ENCODE measurements at regions not wholly inside any gene's neighbourhood (a gene's known extent, or its start where the extent isn't known, plus 50 kb on each side); places are given as distances from the start of the nearest gene placed in this dataset.

GRCh38 chr10:128604025-128604424 is 477.8 kb upstream of the MKI67 start:
- H3K4me2 ChIP-seq (ENCODE audit: low read length), result no peak overlapping the region
- no peak overlapping the region for H3K27ac ChIP-seq (ENCODE audit: low read length)
- no peak for TF ChIP-seq CTCF (conservative IDR thresholded peaks at IDR 0.05; ENCODE audit: low read depth, low read length)
- TF ChIP-seq EZH2phosphoT487 (IDR thresholded peaks at IDR 0.05; ENCODE audit: borderline replicate concordance, low read length), result no peak
- no peak for TF ChIP-seq EZH2 (IDR thresholded peaks at IDR 0.05; ENCODE audit: low read length, unreplicated experiment)
- no peak overlapping the region for H3K4me3 ChIP-seq (ENCODE audit: low read length)
- POLR2A ChIA-PET (ENCODE audit: unreplicated experiment), result no interaction called here
- H3F3A ChIP-seq (ENCODE audit: low read length, unreplicated experiment), result no peaks in the 10 kb centered on the region
- DNase-seq (no peak), ATAC-seq (no peak)
- H4K20me1 ChIP-seq (ENCODE audit: low read length), result no peaks in the 10 kb centered on the region
- no peaks in the 10 kb centered on the region for H3K79me2 ChIP-seq (ENCODE audit: low read length)
- no peaks in the 10 kb centered on the region for H3K27me3 ChIP-seq (ENCODE audit: low read length)
- no TSS peak for BruUV-seq (replicated peaks)
- CTCF ChIA-PET, result no interaction called here
- no peaks in the 10 kb centered on the region for H3K36me3 ChIP-seq (ENCODE audit: low read depth, low read length)
- no peak overlapping the region for H2AFZ ChIP-seq (ENCODE audit: low read length)
- no peaks in the 10 kb centered on the region for H3K9me2 ChIP-seq (replicated peaks; ENCODE audit: low read length)
- intact Hi-C loops (cut with micrococcal nuclease), result no loop called here
- no peaks in the 10 kb centered on the region for H3K9me3 ChIP-seq (ENCODE audit: low read length)
- no peaks in the 10 kb centered on the region for H3K4me1 ChIP-seq (ENCODE audit: insufficient read depth, low read length)
- H3K9ac ChIP-seq (ENCODE audit: low read length), result no peak overlapping the region

- intact Hi-C loops (cut with micrococcal nuclease), result no loop called here
- DNase-seq, result no peak
- no TSS peak for BruUV-seq (replicated peaks)
- TF ChIP-seq EZH2 (IDR thresholded peaks at IDR 0.05; ENCODE audit: low read length, unreplicated experiment), result no peak
- TF ChIP-seq CTCF (conservative IDR thresholded peaks at IDR 0.05; ENCODE audit: low read depth, low read length), result no peak
- TF ChIP-seq EZH2phosphoT487 (IDR thresholded peaks at IDR 0.05; ENCODE audit: borderline replicate concordance, low read length), result no peak
- Histone ChIP-seq H3K36me3 (ENCODE audit: low read depth, low read length) (no peaks in the 10 kb centered on the region), H3K9me3 (ENCODE audit: low read length) (no peaks in the 10 kb centered on the region), H3K79me2 (ENCODE audit: low read length) (no peaks in the 10 kb centered on the region), H3K27ac (ENCODE audit: low read length) (no peak overlapping the region), H3K4me2 (ENCODE audit: low read length) (no peak overlapping the region), H3K9ac (ENCODE audit: low read length) (no peak overlapping the region), H3K9me2 (replicated peaks; ENCODE audit: low read length) (no peaks in the 10 kb centered on the region), H3K4me3 (ENCODE audit: low read length) (no peak overlapping the region), H3K27me3 (ENCODE audit: low read length) (no peaks in the 10 kb centered on the region), H3F3A (ENCODE audit: low read length, unreplicated experiment) (no peaks in the 10 kb centered on the region), H3K4me1 (ENCODE audit: insufficient read depth, low read length) (no peaks in the 10 kb centered on the region), H2AFZ (ENCODE audit: low read length) (no peak overlapping the region), H4K20me1 (ENCODE audit: low read length) (no peaks in the 10 kb centered on the region)
- ChIA-PET POLR2A (ENCODE audit: unreplicated experiment) (no interaction called here), CTCF (no interaction called here)
- ATAC-seq, result no peak
These were observed 479.0 kb upstream of the MKI67 start for GRCh38 chr10:128605180-128605579.

- intact Hi-C loops (cut with micrococcal nuclease), result no loop called here
- Histone ChIP-seq H3K4me1 (ENCODE audit: insufficient read depth, low read length) (no peaks in the 10 kb centered on the region), H3K79me2 (ENCODE audit: low read length) (no peaks in the 10 kb centered on the region), H3K9me3 (ENCODE audit: low read length) (no peaks in the 10 kb centered on the region), H3K27ac (ENCODE audit: low read length) (no peak overlapping the region), H2AFZ (ENCODE audit: low read length) (no peak overlapping the region), H3K4me2 (ENCODE audit: low read length) (no peak overlapping the region), H3K27me3 (ENCODE audit: low read length) (no peaks in the 10 kb centered on the region), H4K20me1 (ENCODE audit: low read length) (no peaks in the 10 kb centered on the region), H3F3A (ENCODE audit: low read length, unreplicated experiment) (no peaks in the 10 kb centered on the region), H3K9me2 (replicated peaks; ENCODE audit: low read length) (no peaks in the 10 kb centered on the region), H3K4me3 (ENCODE audit: low read length) (no peak overlapping the region), H3K9ac (ENCODE audit: low read length) (no peak overlapping the region), H3K36me3 (ENCODE audit: low read depth, low read length) (no peaks in the 10 kb centered on the region)
- no peak for TF ChIP-seq EZH2 (IDR thresholded peaks at IDR 0.05; ENCODE audit: low read length, unreplicated experiment)
- DNase-seq, result no peak
- CTCF ChIA-PET, result no interaction called here
- ATAC-seq, result no peak
- BruUV-seq (replicated peaks), result no TSS peak
- POLR2A ChIA-PET (ENCODE audit: unreplicated experiment), result no interaction called here
These were observed 479.8 kb upstream of the MKI67 start for GRCh38 chr10:128606055-128606454.

All from PC-3 (cell line).